ENCODE measurements at regions not wholly inside any gene's neighbourhood (a gene's known extent, or its start where the extent isn't known, plus 50 kb on each side); places are given as distances from the start of the nearest gene placed in this dataset.
"Not testable (repeated sequence)": the region's sequence is repeated elsewhere in the genome, so short reads cannot be mapped to it uniquely, and the experiment has no call there.

DNA sequence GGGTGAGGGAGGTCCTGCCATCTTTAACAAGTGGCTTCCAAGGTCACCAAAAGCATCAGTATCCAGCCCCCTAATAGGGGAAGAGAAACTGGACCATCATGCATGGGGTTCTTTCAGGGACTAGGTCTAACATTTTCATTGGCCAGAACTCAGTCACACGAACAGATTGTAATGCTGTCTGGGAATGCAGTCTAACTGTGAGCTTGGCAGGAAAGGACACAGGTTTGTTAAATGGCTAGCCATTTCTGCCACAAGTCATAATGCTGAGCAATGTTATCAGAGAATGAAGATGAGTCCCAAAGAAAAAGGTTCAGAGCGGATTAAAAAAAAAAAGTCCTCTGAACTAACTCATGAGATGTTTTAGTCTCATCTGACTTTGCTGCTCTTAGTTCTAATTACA, 70.9 kb upstream of the TNP1 start:
- Histone ChIP-seq H3K4me3 (no peak overlapping the region), H3K4me1 (peaks cover 0 to 7% (median 0%) of the 10 kb centered on the region in 9 donors), H3K27ac (no peak overlapping the region), H3K36me3 (no peaks in the 10 kb centered on the region), H3K9me3 (no peaks in the 10 kb centered on the region), H3K27me3 (no peaks in the 10 kb centered on the region)
- DNase-seq (no peak), ATAC-seq (no peak)
- WGBS, 2 donors, result 94 to 98% methylated on average over 2 of the region's 2 CpGs
- TF ChIP-seq, protein P1, sequence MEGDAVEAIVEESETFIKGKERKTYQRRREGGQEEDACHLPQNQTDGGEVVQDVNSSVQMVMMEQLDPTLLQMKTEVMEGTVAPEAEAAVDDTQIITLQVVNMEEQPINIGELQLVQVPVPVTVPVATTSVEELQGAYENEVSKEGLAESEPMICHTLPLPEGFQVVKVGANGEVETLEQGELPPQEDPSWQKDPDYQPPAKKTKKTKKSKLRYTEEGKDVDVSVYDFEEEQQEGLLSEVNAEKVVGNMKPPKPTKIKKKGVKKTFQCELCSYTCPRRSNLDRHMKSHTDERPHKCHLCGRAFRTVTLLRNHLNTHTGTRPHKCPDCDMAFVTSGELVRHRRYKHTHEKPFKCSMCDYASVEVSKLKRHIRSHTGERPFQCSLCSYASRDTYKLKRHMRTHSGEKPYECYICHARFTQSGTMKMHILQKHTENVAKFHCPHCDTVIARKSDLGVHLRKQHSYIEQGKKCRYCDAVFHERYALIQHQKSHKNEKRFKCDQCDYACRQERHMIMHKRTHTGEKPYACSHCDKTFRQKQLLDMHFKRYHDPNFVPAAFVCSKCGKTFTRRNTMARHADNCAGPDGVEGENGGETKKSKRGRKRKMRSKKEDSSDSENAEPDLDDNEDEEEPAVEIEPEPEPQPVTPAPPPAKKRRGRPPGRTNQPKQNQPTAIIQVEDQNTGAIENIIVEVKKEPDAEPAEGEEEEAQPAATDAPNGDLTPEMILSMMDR (IDR thresholded peaks at IDR 0.05), result no peak
- intact Hi-C loops (cut with DNase I), result loop anchor here in 1 of 10 donors (10.0 kb wide), 1 partner anchor 114 kb away; no protein-coding TSS in a partner anchor

DNA sequence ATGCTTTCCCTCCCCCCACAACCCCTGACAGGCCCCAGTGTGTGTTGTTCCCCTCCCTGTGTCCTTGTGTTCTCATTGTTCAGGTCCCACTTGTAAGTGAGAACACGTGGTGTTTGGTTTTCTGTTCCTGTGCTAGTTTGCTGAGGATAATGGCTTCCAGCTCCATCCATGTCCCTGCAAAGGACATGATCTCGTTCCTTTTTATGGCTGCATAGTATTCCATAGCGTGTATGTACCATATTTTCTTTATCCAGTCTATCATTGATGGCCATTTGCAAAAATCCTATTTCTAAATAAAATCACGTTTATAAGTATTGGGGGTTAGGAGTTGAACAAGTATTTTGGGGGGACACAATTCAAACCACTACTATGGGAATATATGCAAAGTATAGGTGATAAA, 69.5 kb upstream of the TNP1 start:
- 91 to 96% methylated on average over 4 of the region's 4 CpGs for WGBS, 2 donors
- H3K4me3 ChIP-seq, ATAC-seq, H3K27me3 ChIP-seq, H3K27ac ChIP-seq, H3K9me3 ChIP-seq, DNase-seq, H3K36me3 ChIP-seq, H3K4me1 ChIP-seq: not testable (repeated sequence)
- intact Hi-C loops (cut with DNase I), result loop anchor here in 1 of 10 donors (5.0 kb wide), 1 partner anchor 62 kb away; no protein-coding TSS in a partner anchor

DNA sequence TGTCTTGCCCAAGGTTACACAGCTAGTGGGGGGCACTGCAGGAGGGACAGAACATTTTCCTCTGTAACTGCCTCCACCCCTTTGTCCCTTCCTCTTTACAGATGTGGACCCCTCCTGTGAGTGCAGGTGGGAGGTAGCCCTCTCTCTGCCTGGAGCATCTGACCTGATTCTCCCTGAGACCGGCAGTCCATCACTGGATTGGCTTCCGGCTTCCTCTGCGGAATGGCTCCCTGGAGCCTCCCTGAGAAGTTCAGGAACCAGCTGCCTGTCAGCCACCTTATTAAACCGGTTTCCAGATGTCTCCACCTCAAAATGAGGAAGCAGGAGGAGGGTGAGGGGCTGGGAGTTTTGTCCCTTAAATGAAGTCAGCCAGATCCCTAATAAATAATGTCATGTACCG, 67.3 kb upstream of the TNP1 start:
- intact Hi-C loops (cut with DNase I), result loop anchor here in 1 of 10 donors (5.0 kb wide), 1 partner anchor 60 kb away; no protein-coding TSS in a partner anchor
- Histone ChIP-seq H3K27me3 (no peaks in the 10 kb centered on the region), H3K4me1 (no peaks in the 10 kb centered on the region), H3K27ac (no peak overlapping the region), H3K4me3 (no peak overlapping the region), H3K36me3 (no peaks in the 10 kb centered on the region), H3K9me3 (no peaks in the 10 kb centered on the region)
- WGBS, 2 donors, result 68 to 76% methylated on average over 5 of the region's 5 CpGs
- TF ChIP-seq, protein P1 (IDR thresholded peaks at IDR 0.05), result no peak
- DNase-seq (no peak), ATAC-seq (peak in 2 of 8 donors; percentile 60 to 62)

DNA sequence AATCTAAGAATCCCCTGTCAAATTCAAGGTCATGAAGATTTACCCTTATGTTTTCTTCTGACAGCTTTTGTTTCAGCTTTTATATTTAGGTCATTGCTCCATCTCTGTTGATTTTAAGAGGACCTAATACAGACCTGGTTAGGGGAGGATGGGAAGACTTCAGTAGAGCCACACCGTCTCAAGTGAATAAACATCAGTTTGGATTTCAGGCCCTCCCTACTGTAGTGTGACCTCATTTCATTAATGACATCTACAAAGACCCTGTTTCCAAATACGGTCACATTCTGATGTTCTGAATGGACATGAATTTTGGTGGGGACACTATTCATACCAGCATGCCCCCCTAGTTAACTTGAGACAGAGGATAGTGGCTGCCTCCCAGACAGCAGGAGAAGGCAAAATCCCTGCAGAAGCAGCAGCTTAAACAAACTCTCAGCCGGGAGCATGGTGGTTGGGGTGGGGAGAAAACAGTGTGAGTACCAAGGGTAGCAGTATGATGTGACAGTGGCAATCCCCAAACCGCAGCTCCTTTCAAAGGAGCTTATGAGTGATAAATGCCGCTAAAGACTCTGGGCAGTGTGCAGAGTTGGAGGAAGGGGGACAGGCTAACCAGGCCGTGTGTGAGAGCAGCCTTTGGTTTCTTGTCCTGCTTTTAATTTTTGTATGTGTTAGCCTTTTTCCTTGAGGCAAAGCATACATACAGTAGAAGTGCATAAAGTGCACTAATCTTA, 65.9 kb upstream of the TNP1 start:
- WGBS, 2 donors, result 92 to 93% methylated on average over 6 of the region's 6 CpGs
- Histone ChIP-seq H3K36me3 (no peaks in the 10 kb centered on the region), H3K27me3 (no peaks in the 10 kb centered on the region), H3K4me3 (no peak overlapping the region), H3K9me3 (no peaks in the 10 kb centered on the region), H3K4me1 (no peaks in the 10 kb centered on the region), H3K27ac (no peak overlapping the region)
- ATAC-seq (no peak), DNase-seq (no peak)
- intact Hi-C loops (cut with DNase I), result loop anchor here in 1 of 10 donors (5.0 kb wide), 1 partner anchor 58 kb away; no protein-coding TSS in a partner anchor
- TF ChIP-seq, protein P1 (IDR thresholded peaks at IDR 0.05), result no peak

DNA sequence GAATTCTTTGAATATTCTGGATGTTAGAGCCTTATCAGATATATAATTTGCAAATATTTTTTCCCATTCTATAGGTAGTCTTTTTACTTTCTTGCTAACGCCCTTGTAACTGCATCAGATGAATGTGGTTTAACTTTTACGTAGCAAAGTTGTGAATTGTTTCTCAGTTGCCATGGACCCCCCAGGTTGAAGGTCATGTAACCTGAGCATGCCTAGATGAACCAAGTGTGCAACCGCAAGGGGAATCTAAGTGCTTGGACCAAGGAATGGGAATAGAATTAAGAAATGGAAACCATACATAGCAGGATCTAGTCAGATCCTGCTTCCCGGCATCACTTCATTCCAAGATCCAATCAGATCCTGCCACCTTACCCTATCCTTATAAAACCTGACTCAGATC, 65.1 kb upstream of the TNP1 start:
- Histone ChIP-seq H3K4me1 (no peaks in the 10 kb centered on the region), H3K27me3 (no peaks in the 10 kb centered on the region), H3K9me3 (no peaks in the 10 kb centered on the region), H3K36me3 (no peaks in the 10 kb centered on the region), H3K27ac (no peak overlapping the region), H3K4me3 (no peak overlapping the region)
- no peak for DNase-seq
- intact Hi-C loops (cut with DNase I), result loop anchor here in 1 of 10 donors (5.0 kb wide), 1 partner anchor 58 kb away; no protein-coding TSS in a partner anchor
- TF ChIP-seq, protein P1 (IDR thresholded peaks at IDR 0.05), result no peak
- no peak for ATAC-seq
- WGBS, 2 donors, result 97 to 98% methylated on average over 4 of the region's 4 CpGs
